GM18861 (cell line): ENCODE measurements at regions not wholly inside any gene's neighbourhood (a gene's known extent, or its start where the extent isn't known, plus 50 kb on each side); places are given as distances from the start of the nearest gene placed in this dataset.
"Not testable (repeated sequence)": the region's sequence is repeated elsewhere in the genome, so short reads cannot be mapped to it uniquely, and the experiment has no call there.

Experiments used
- ATAC-seq: cut with Tn5 transposase; IDR thresholded peaks from one replicate; pipeline ENCODE4 v1.9.1; 2021; ENCODE audit not compliant: unreplicated experiment

DNA sequence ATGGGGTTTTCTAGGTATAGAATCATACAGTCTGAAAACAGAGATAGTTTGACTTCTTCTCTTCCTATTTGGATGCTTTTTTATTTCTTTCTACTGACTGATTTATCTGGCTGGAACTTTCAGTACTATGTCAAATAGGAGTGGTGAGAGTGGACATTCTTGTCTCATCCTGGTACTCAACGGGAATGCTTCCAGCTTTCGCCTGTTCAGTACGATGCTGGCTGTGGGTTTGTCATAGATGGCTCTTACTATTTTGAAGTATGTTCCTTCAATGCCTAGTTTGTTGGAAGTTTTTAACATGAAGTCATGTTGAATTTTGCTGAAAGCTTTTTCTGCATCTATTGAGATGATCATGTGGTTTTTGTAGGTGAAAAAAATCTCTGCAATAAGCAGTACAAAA, 730.4 kb downstream of the PLCL1 start:
- ATAC-seq = no peak

DNA sequence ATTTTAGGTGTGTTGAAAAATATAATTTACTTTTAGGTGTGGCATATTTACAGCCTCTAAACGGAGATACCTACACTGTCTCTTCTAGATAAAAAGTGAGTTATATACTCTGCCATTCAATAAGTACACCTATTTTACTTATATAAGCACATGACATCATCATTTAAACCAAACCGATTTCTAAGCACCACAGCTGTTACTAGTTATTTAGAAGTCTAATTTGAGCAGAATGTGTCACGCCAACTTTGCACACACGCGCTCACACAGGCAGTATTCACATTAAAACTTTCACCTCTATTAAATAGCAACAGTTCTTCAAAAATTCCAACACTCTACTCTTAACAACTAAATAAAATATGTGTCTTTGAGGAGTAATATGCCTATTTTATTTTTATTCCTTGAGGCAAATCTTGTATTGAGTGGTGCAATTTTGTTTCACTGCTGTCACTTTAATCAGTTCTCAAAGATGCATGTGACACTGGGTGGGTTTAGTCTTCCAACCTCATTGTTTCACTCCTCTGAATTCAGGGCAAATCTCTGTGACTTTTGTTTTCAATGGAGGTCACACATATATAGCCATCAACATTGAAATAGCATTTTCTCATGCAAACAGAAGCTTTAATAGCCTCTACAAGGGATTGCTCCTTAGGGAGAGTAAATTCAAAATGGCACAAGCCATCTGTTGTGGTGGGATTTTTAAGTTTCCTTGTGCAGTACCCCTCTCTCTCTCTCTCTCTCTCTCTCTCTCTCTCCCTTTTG, 721.0 kb downstream of the PLCL1 start:
- ATAC-seq = no peak

DNA sequence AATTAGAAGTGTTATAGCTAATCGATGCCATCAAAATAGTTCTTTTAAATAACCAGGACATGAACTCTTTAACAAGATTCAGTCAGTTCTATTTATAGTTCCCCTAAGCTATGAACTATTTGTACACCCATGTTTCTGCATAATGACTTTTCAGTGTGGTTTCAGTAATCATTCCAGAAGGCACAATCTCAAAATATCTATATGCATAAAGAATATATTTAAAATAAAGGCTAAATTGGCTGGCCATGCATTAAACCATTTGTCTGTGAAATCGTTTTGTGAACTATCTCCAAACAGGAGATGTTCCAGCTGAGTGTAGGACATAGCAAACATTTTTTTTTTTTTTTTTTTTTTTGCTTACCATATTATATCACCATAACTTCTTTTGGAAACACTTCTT, 719.3 kb downstream of the PLCL1 start:
- ATAC-seq = no peak

DNA sequence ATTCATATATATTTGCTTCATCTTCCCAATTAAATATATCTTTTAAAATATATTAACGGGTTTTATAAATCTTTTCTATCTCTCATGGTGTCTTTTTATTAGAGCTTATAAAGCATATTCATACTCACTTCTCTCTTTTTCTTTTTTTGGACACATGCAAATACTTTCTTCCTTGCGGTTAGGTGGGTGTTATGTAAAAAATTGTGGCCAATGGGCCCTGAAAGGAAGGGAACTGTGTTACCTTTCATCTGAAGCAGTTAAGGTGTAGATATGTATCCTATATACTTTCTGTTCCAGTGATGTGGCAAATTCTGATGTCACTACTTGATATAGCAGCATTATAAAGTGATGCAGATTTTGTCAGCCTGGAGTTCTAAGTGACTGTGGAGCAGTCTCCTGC, 714.5 kb downstream of the PLCL1 start:
- ATAC-seq = no peak

DNA sequence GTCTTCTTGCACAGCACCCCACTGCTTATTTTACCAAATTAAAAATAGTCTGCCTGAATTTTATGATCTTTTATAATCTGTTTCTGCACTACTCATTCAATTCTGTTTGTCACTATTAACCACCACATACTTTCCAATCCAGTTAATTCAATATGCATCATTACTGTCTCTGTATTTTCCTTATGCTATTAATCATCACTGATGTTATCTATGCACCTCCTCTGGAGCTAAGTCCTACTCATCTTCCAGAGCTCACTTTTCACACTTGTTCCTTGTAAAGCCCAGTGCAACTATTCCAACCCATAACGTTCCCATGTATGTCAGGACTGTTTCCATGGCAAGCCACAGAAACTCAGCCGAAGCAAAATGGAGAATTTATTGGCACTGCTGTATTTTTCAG, 713.6 kb downstream of the PLCL1 start:
- ATAC-seq = no peak

DNA sequence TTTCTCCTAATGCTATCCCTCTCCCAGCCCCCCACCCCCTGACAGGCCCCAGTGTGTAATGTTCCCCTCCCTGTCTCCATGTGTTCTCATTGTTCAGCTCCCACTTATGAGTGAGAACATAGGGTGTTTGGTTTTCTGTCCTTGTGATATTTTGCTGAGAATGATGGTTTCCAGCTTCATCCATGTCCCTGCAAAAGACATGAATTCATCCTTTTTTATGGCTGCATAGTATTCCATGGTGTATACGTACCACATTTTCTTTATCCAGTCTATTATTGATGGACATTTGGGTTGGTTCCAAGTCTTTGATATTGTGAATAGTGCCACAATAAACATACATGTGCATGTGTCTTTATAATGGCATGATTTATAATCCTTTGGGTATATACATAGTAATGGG, 704.2 kb downstream of the PLCL1 start:
- ATAC-seq = not testable (repeated sequence)

DNA sequence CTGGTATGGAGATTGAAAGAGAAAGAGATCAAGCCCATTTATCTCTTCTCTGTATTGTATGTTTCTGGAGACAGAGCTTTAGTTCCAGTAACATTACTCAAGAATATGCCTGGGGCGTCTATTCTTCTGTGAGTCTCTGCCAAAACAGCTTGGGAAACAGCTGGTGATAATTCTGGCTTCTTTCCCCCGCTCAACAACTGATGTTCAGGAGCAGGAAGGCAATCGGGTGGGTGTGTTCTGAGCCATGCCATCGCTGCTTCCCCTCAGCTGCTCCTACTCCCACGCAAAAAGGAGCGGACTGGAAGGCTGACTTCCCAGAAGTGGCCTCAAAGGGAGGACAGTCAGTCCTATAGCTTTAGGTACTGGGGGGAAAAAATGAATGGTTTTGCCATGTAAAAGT, 695.1 kb downstream of the PLCL1 start:
- ATAC-seq = no peak

DNA sequence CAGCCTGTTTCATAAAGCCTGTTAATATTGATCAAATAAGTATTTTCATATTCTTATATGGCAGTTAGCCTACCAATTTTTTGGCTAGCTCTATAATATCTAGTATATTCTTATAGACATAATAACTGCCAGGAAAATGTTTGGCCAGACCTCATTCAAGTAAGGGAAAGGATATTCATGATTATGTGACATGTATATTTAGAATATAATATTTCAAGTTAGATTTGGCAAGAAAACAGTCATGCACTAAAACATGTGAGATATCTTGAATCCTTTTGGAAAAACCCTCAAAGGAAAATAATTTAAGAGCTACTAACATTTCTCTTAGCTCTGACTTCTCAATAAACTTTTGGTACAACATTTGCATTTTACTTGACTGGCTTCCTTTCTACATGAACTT, 694.1 kb downstream of the PLCL1 start:
- ATAC-seq = no peak

DNA sequence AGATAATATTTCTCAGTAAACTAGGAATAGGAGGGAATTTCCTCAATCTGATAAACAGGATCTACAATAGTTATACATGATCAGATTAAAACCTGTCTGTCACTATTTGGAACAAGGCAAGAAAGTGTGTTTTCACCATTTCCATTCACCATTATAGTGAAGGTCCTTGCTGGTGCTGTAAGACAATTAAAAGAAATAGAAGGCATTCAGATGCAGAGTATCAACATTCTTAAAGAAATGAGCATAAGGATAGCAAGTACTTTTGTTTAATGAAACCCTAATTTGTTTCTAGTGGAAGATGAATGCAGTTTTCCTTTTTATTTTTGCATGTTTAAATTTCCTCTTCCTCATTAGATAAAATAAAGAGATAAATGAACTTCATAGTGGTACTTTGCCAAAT, 693.7 kb downstream of the PLCL1 start:
- ATAC-seq = no peak

DNA sequence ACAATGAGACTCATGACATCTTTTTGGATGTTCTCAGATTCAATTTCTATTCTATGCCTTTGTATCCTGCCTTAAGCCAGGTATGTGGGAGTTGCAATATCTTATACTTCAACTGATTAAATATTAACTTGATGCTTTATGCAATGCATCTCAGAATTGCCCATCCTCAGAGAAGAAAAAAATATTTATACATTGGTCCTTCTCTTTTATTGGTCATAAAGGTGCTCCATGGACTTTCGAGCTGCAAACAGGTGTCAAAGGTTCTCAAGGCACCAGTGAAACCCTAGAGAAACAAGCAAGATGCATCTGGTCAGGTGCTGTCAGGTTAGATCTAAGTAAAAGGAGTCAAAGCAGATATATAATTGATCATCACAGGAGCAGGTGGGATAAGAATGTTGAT, 690.5 kb downstream of the PLCL1 start:
- no peak for ATAC-seq

DNA sequence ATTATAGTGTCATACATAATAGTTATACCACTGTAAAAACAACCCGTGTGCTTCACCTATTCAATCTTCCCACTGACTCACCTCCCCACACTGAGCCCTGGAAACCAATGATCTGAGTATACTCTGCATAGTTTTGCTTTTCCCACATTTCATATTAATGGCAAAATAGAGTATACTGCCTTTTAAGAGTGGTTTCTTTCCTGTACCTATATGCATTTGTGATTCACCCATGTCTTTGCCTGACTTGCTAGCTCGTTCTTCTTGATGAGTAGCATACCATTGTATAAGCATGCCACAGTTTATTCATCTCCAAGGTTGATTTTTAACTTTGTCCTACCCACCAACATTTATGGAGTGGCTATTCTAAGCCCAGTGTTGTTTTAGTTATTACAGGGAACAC, 686.4 kb downstream of the PLCL1 start:
- no peak for ATAC-seq

DNA sequence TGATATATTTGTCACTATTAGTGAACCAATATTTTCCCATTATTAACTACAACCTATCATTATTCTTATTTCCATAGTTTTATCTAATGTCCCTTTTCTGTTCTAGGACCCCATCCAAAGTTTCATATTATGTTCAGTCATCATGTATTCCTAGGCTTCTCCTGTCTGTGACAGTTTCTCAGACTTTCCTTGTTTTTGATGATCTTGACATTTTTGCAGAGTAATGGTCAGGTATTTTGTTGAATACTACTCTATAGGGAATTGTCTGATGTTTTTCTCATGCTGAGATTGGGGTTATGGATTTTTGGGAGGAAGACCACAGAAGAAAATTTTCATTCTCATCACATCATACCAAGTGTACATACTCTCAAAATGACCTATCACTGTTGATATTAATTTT, 684.6 kb downstream of the PLCL1 start:
- ATAC-seq = no peak

DNA sequence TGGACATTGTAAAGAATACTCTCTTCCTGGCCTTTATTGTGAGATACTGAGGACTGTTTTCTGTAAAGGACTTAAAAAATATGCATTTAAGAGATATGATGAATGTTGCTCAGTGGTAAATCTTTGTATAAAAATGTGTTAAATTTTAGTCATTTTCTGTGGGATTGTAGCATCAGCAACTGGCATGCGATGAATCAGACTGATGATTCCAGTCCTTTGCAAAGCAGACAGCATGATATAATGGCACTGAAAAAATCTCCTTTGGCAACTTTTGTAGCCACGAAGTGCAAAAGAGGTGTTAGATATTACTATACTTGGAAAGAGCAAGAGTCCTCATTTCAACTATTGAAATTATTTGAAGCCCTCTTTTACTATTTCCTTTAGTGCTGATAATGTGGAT, 678.7 kb downstream of the PLCL1 start:
- no peak for ATAC-seq

DNA sequence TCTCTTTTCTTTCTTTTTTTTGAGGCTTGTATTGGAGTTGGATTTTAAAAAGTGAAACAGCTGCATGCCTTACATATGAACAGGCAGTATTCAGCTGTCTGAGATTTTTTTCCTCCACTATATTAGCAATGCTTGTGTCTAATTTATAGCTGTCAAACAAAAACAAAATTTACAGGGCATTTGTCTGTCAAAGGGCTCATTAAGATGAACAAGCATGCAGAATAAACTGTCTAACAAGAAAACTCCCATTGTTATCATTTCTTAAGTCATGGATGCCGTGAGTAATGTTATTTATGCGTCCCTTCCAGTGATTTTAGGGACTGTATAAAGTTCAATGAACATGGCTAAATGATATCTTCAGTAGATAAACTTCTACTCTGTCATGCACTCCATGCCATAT, 674.7 kb downstream of the PLCL1 start:
- no peak for ATAC-seq

DNA sequence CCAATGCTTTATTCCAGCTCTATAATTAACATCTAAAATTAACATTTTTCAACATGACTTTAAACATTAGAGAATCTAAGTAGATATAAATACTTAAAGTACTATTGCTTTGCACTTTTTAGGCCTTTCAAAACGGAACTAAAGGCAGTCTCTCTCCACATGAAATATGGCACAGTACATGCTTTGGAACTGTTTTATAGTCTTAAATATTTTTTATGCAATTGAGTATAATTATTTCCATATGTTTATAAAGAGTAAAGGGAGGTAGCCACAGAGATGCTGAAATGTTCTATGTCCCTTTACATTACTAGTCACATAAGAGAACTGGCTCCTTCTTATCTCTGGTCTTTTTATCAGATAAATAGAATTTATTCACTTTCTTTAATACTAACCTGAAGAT, 674.0 kb downstream of the PLCL1 start:
- ATAC-seq = no peak

DNA sequence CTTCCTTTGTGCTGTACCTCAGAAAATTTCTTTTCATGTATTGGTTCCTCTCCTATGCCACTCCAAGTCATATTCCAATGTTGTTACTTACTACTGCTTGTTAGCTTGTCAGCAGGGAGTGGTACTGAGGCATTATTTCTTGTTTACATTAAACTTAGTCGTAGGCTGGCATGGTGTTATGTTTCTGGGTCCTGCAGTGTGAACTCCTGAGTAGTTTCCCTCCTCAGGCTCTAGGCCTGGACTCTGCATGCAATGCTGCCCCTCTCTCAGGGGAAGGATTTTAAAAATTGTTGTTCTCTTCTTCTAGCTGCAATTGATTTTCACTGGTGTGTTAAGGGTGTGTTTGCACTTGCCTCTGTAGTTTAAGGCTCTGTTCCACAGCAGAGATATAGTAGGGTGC, 671.6 kb downstream of the PLCL1 start:
- ATAC-seq = no peak

DNA sequence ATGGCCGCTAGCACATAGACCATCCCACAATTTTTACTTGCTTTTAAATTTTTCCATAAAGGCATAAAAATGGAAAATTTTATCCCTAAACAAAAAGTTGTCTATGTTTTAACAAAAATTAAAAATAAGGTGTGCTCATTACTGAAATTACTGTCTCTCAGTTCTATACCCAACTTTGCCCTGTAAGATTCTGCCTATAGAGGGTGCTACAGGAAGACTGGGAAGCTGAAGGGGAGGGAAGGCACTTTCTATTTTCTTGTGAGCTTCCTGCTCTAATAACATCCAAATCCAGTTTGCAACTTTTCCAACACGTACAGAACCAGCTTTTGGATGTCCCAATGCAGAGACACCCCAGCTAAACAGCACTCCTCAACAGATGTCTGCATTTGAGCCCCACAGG, 666.9 kb downstream of the PLCL1 start:
- ATAC-seq = no peak

DNA sequence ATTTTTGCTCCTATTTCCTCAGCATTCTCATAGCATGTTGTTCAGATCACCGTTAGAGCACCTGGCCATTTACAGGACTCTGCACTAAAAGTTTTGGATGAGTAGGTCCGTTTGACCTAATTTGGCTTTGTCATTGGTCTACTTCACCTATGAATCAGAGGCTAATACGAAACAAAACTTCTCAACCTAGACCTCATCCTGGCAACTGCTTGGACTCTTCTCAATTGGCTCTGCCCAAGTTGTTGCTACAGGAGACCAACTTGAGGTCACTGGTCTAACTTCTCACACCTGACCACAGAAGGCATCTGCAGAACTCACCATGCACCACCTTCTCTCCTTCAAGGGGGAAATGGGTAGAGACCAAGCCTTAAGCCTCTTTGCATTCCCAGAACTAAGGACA, 663.7 kb downstream of the PLCL1 start:
- no peak for ATAC-seq

DNA sequence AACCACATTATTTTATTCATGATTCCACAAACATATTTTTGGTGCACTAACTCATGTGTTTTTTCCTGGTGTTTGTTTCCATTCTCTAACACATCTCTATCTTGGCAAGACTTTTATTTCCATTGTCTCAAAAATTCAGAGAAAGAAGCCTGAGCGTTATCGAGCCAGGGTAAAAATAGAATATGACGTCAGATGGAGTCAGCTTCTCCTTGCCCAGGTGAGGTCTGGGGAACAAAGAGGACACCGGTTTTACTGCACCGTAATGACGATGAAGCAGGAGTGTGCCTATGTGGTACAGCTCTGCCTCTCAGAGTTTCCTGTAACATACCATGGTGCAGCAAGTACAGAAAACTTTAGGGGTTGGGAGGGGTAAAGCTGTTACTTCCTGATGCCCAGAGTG, 661.6 kb downstream of the PLCL1 start:
- ATAC-seq = no peak

DNA sequence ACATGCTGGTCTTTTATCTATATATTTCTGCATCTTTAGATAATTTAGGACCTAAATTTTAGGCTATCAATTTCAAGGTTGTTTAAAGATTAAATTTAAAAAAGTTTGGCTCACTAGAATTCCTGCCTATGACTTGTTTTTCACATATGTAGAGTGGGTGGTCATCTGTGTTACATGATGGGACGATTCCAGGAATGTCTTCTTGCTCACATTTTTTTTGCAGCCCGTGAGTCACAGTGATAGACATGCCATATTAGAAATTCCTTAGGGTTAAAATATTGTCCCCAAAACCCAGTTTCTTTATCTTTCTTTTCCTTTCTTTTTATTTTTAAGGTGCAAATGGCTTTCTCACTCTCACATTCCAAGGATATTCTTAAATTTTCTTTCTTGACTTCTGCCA, 652.0 kb downstream of the PLCL1 start:
- ATAC-seq = no peak

DNA sequence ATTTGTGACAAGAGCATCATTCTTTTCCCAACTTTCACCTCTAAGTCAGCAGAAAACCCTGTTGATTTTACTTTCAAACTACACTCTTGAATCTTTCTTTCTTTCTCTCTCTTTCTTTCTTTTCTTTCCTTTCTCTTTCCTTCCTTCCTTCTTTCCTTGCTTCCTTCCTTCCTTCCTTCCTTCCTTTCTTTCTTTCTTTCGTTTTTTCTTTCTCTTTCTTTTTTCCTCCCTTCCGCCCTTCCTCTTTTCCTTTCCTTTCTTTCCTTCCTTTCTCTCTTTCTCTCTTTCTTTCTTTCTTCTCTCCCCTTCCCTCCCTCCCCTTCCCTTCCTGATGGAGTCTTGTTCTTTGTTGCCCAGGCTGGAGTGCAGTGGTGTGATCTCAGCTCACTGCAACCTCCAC, 649.5 kb downstream of the PLCL1 start:
- no peak for ATAC-seq

DNA sequence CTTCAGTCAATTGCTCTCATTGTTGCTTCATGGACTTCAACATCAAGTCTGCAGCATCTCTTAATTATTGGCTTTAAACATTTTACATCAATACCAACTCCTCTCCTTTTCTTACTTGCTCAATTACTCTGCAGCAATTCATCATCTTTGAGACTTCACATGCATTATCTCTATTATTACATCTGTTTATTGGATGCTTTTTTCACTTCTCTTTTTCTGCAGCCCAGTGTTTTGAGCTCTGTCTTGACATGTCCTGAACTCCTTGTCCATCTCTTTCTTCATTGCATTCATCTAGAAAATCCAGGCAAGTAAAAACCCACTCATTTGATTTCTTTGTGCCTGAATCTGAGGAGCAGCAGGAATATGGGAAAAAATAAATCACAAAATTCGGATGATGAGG, 647.9 kb downstream of the PLCL1 start:
- peak; percentile 76 for ATAC-seq

DNA sequence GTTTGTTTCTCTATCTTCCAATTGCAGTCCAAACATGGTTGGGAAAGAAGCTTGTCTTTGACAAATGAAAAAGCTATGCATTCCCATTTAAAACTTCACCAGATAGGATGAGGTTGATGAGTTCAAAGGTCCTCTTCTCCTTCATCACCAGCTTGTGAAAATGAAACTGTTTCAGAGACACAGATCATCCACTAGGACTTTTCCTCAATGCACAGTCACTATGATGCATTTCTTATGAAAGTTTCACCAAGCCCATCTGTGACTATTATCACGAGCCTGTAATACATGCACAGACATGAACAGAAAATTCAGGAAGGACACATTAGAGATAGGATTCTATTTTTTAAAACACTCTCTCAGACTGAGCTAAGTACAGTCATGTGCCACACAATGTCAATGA, 644.4 kb downstream of the PLCL1 start:
- no peak for ATAC-seq
